IPS DF 19.7 (cell line): ENCODE measurements at regions not wholly inside any gene's neighbourhood (a gene's known extent, or its start where the extent isn't known, plus 50 kb on each side); places are given as distances from the start of the nearest gene placed in this dataset.

Experiments
- DNase-seq: peaks from one replicate; pipeline ENCODE4 v3.0.0-alpha.2; 2013; ENCODE audit warnings: low read depth, low spot score

- DNase-seq = no peak
These were observed 189.7 kb downstream of the BCAT1 start for GRCh38 chr12:24759155-24759554.

GRCh38 chr12:24756479-24757024 is 192.3 kb downstream of the BCAT1 start:
- no peak for DNase-seq

- no peak for DNase-seq
These were observed 193.9 kb downstream of the BCAT1 start for GRCh38 chr12:24754690-24755638.

GRCh38 chr12:24752763-24753462 is 196.0 kb downstream of the BCAT1 start:
- no peak for DNase-seq

- DNase-seq = no peak
These were observed 197.7 kb downstream of the BCAT1 start for GRCh38 chr12:24751181-24751580.

GRCh38 chr12:24750263-24750662 is 198.6 kb downstream of the BCAT1 start:
- DNase-seq = peak; percentile 7

- DNase-seq = no peak
These were observed 199.7 kb downstream of the BCAT1 start for GRCh38 chr12:24749171-24749570.

- peak; percentile 28 for DNase-seq
These were observed 200.6 kb downstream of the BCAT1 start for GRCh38 chr12:24748326-24748725.

- DNase-seq = no peak
These were observed 202.0 kb downstream of the BCAT1 start for GRCh38 chr12:24746864-24747263.

- no peak for DNase-seq
These were observed 202.8 kb downstream of the BCAT1 start for GRCh38 chr12:24746006-24746671.

- DNase-seq = no peak
These were observed 204.7 kb downstream of the BCAT1 start for GRCh38 chr12:24743941-24744793.

GRCh38 chr12:24742378-24742777 is 206.5 kb downstream of the BCAT1 start:
- DNase-seq = no peak

- no peak for DNase-seq
These were observed 207.7 kb downstream of the BCAT1 start for GRCh38 chr12:24741216-24741615.

GRCh38 chr12:24739106-24739779 is 209.7 kb downstream of the BCAT1 start:
- DNase-seq = no peak

- DNase-seq = no peak
These were observed 210.5 kb downstream of the BCAT1 start for GRCh38 chr12:24738441-24738840.

GRCh38 chr12:24731596-24731995 is 217.3 kb downstream of the BCAT1 start:
- DNase-seq = no peak

- no peak for DNase-seq
These were observed 218.4 kb downstream of the BCAT1 start for GRCh38 chr12:24730489-24730896.

- DNase-seq = no peak
These were observed 220.1 kb downstream of the BCAT1 start for GRCh38 chr12:24728826-24729225.

- no peak for DNase-seq
These were observed 220.5 kb downstream of the BCAT1 start for GRCh38 chr12:24728366-24728765.

- DNase-seq = no peak
These were observed 223.3 kb downstream of the BCAT1 start for GRCh38 chr12:24725616-24726015.
